GM19043 (cell line): ENCODE measurements at regions not wholly inside any gene's neighbourhood (a gene's known extent, or its start where the extent isn't known, plus 50 kb on each side); places are given as distances from the start of the nearest gene placed in this dataset.

Experiments used
- ATAC-seq: cut with Tn5 transposase; IDR thresholded peaks from one replicate; pipeline ENCODE4 v1.9.1; 2021; ENCODE audit warnings: low read depth; ENCODE audit not compliant: unreplicated experiment

GRCh38 chr13:79688741-79689140 is 207.8 kb downstream of the NDFIP2 start:
- ATAC-seq, result no peak

GRCh38 chr13:79686441-79686840 is 205.5 kb downstream of the NDFIP2 start:
- ATAC-seq, result no peak

- no peak for ATAC-seq
Observed at GRCh38 chr13:79684371-79684770, 203.4 kb downstream of the NDFIP2 start.

- ATAC-seq, result no peak
Observed at GRCh38 chr13:79682164-79682563, 201.2 kb downstream of the NDFIP2 start.

GRCh38 chr13:79681069-79681468 is 200.1 kb downstream of the NDFIP2 start:
- ATAC-seq, result no peak

GRCh38 chr13:79680485-79680884 is 199.5 kb downstream of the NDFIP2 start:
- ATAC-seq, result no peak

GRCh38 chr13:79679334-79679733 is 198.4 kb downstream of the NDFIP2 start:
- peak; percentile 70 for ATAC-seq

- no peak for ATAC-seq
Observed at GRCh38 chr13:79678100-79678499, 197.1 kb downstream of the NDFIP2 start.

GRCh38 chr13:79675931-79676660 is 195.1 kb downstream of the NDFIP2 start:
- ATAC-seq, result no peak

GRCh38 chr13:79674765-79675515 is 194.0 kb downstream of the NDFIP2 start:
- no peak for ATAC-seq

- no peak for ATAC-seq
Observed at GRCh38 chr13:79673993-79674377, 193.0 kb downstream of the NDFIP2 start.

- ATAC-seq, result no peak
Observed at GRCh38 chr13:79673310-79673992, 192.5 kb downstream of the NDFIP2 start.

- no peak for ATAC-seq
Observed at GRCh38 chr13:79671420-79671819, 190.5 kb downstream of the NDFIP2 start.

- no peak for ATAC-seq
Observed at GRCh38 chr13:79668201-79668752, 187.3 kb downstream of the NDFIP2 start.

- ATAC-seq, result no peak
Observed at GRCh38 chr13:79667771-79668170, 186.8 kb downstream of the NDFIP2 start.

- ATAC-seq, result no peak
Observed at GRCh38 chr13:79663977-79664636, 183.2 kb downstream of the NDFIP2 start.

- ATAC-seq, result no peak
Observed at GRCh38 chr13:79663435-79663834, 182.5 kb downstream of the NDFIP2 start.

GRCh38 chr13:79662882-79663281 is 181.9 kb downstream of the NDFIP2 start:
- ATAC-seq, result no peak

- ATAC-seq, result no peak
Observed at GRCh38 chr13:79660361-79660760, 179.4 kb downstream of the NDFIP2 start.

- ATAC-seq, result no peak
Observed at GRCh38 chr13:79659121-79659521, 178.2 kb downstream of the NDFIP2 start.
